Activated naive CD4-positive, alpha-beta T cell treated with anti-CD3 and anti-CD28 coated beads for 36 hours (primary cell): ENCODE measurements at regions not wholly inside any gene's neighbourhood (a gene's known extent, or its start where the extent isn't known, plus 50 kb on each side); places are given as distances from the start of the nearest gene placed in this dataset.
"Not testable (repeated sequence)": the region's sequence is repeated elsewhere in the genome, so short reads cannot be mapped to it uniquely, and the experiment has no call there.

ENCODE experiments used
- CTCF ChIA-PET: fragments of 350-600 bp; sonication (Branson Sonifier 250); formaldehyde crosslinking; loops from one replicate; lab custom pipeline; 2021; ENCODE audit warnings: antibody characterized with exemption; lab: Charles Lee
- DNase-seq: peaks from one replicate; pipeline ENCODE4 v3.0.0-alpha.2; 2020
- H3K27ac Mint-ChIP-seq: one replicate; pipeline ENCODE4 v1.8.0; 2021; ENCODE audit warnings: mild to moderate bottlenecking, mixed read lengths
- H3K27me3 Mint-ChIP-seq: one replicate; pipeline ENCODE4 v1.8.0; 2021; ENCODE audit warnings: low read depth, mixed read lengths
- H3K36me3 Mint-ChIP-seq: one replicate; pipeline ENCODE4 v1.8.0; 2021; ENCODE audit warnings: low read depth, mixed read lengths
- H3K4me1 Mint-ChIP-seq: one replicate; pipeline ENCODE4 v1.8.0; 2021; ENCODE audit warnings: low read depth, mixed read lengths
- H3K4me3 Mint-ChIP-seq: one replicate; pipeline ENCODE4 v1.8.0; 2021; ENCODE audit warnings: mild to moderate bottlenecking, moderate library complexity, mixed read lengths
- H3K9me3 Mint-ChIP-seq: one replicate; pipeline ENCODE4 v1.8.0; 2021; ENCODE audit warnings: mixed read lengths
- intact Hi-C: fragments of 100-400 bp; cut with micrococcal nuclease; formaldehyde crosslinking; loops from one replicate; pipeline ENCODE4 v1.15.1; 2023

GRCh38 chr2:54049365-54049764 is 66.0 kb upstream of the ACYP2 start:
- CTCF ChIA-PET: interaction anchor here (0.7 kb wide), 1 partner anchor 105 kb away, joined by 3 read pairs; no protein-coding TSS in a partner anchor
- Mint-ChIP-seq H3K27ac (no peak overlapping the region), H3K4me3 (no peak overlapping the region), H3K36me3 (peaks cover 19% of the 10 kb centered on the region), H3K9me3 (peaks cover 8% of the 10 kb centered on the region), H3K27me3 (no peaks in the 10 kb centered on the region), H3K4me1 (peaks cover 26% of the 10 kb centered on the region)
- intact Hi-C loops: no loop called here
- DNase-seq: no peak

DNA sequence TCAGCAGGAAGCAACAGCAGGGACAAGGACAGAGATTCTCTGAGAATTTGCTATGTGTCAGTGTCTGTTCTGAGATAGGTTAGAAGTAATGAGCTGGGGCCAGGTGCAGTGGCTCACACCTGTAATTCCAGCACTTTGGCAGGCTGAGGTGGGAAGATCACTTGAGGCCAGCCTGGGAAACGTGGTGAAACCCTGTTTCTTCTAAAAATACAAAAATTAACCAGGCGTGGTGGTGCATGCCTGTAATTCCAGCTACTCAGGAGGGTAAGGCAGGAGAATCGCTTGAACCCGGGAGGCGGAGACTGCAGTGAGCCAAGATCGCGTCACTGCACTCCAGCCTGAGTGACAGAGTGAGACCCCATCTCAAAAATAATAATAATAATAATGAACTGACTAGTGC is 66.5 kb upstream of the ACYP2 start:
- CTCF ChIA-PET: not testable (repeated sequence)

DNA sequence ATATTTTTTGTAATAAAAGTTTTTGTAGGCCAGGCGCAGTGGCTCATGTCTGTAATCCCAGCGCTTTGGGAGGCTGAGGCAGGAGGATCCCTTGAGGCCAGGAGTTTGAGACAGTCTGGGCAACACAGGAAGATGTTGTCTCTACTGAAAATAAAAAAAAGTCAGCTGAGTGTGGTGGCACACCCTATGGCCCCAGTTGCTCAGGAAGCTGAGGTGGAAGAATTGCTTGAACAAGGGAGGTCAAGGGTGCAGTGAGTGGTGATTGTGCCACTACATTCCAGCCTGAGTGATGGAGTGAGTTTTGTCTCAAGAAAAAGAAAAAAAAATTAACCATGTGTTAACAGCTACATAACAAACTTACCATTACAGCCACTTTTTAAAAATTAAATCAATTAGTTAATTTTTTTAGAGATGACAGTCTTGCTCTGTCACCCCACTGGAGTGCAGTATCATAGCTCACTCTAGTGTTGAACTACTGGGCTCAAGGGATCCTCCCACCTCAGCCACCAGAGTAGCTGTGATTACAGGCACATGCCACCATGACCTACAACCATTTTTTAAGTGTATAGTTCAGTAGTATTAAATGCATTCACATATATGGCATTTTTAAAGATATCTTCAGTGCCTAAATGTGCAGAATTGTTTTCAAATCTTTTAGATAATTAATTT is 67.2 kb upstream of the ACYP2 start:
- no peak overlapping the region for H3K27ac Mint-ChIP-seq
- DNase-seq: peak; percentile 26
- peaks cover 5% of the 10 kb centered on the region for H3K9me3 Mint-ChIP-seq
- H3K36me3 Mint-ChIP-seq: peaks cover 14% of the 10 kb centered on the region
- CTCF ChIA-PET: no interaction called here
- H3K27me3 Mint-ChIP-seq: no peaks in the 10 kb centered on the region
- no peak overlapping the region for H3K4me3 Mint-ChIP-seq
- peaks cover 15% of the 10 kb centered on the region for H3K4me1 Mint-ChIP-seq
- intact Hi-C loops: no loop called here

More for the DNA sequence above, 66.5 kb upstream of the ACYP2 start:
- intact Hi-C loops, H3K27me3 Mint-ChIP-seq, DNase-seq, H3K4me3 Mint-ChIP-seq, H3K27ac Mint-ChIP-seq, H3K9me3 Mint-ChIP-seq: not testable (repeated sequence)
- H3K36me3 Mint-ChIP-seq: peaks cover 19% of the 10 kb centered on the region
- peaks cover 22% of the 10 kb centered on the region for H3K4me1 Mint-ChIP-seq

GRCh38 chr2:54047658-54048057 is 67.8 kb upstream of the ACYP2 start:
- DNase-seq: no peak
- Mint-ChIP-seq H3K36me3 (peaks cover 12% of the 10 kb centered on the region), H3K27me3 (no peaks in the 10 kb centered on the region), H3K27ac (no peak overlapping the region), H3K4me3 (no peak overlapping the region), H3K4me1 (peaks cover 14% of the 10 kb centered on the region), H3K9me3 (peaks cover 5% of the 10 kb centered on the region)
- intact Hi-C loops: no loop called here
- CTCF ChIA-PET: no interaction called here

DNA sequence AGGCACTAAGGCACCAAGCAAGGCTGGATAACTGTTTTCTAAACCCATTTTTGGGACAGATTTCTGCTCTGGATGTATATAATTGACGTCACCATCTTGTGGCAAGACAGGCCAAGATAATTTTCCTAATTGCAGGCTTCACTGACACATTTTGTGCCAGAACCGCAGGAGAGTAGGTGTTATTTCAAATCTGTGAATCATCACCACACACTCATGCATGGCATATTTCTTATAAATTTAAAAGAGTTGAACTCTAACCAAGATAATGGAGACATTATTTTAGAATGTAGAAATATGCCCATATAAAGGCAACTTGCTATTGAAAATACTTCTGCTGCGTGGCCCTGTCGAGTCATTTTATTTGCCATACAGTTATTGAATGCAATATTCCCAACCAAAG is 68.3 kb upstream of the ACYP2 start:
- intact Hi-C loops: no loop called here
- no peak for DNase-seq
- Mint-ChIP-seq H3K4me3 (no peak overlapping the region), H3K27ac (no peak overlapping the region), H3K36me3 (peaks cover 12% of the 10 kb centered on the region), H3K27me3 (no peaks in the 10 kb centered on the region), H3K9me3 (peaks cover 5% of the 10 kb centered on the region), H3K4me1 (peaks cover 14% of the 10 kb centered on the region)
- CTCF ChIA-PET: no interaction called here

- Mint-ChIP-seq H3K4me3 (no peak overlapping the region), H3K4me1 (peaks cover 7% of the 10 kb centered on the region), H3K36me3 (peaks cover 6% of the 10 kb centered on the region), H3K27me3 (no peaks in the 10 kb centered on the region), H3K27ac (no peak overlapping the region), H3K9me3 (peaks cover 5% of the 10 kb centered on the region)
- DNase-seq: no peak
- intact Hi-C loops: loop anchor here (5.0 kb wide), 1 partner anchor 256 kb away; the partner anchor contains the start of genes ASB3 and ERLEC1
- CTCF ChIA-PET: no interaction called here
Observed at GRCh38 chr2:54042897-54043620, 72.3 kb upstream of the PSME4 start.

- Mint-ChIP-seq H3K4me1 (peaks cover 5% of the 10 kb centered on the region), H3K36me3 (peaks cover 6% of the 10 kb centered on the region), H3K27ac (no peak overlapping the region), H3K9me3 (peaks cover 5% of the 10 kb centered on the region), H3K27me3 (no peaks in the 10 kb centered on the region), H3K4me3 (no peak overlapping the region)
- intact Hi-C loops: loop anchor here (5.0 kb wide), 1 partner anchor 255 kb away; the partner anchor contains the start of genes ASB3 and ERLEC1
- DNase-seq: no peak
- CTCF ChIA-PET: no interaction called here
Observed at GRCh38 chr2:54042341-54042740, 71.5 kb upstream of the PSME4 start.

- CTCF ChIA-PET: no interaction called here
- Mint-ChIP-seq H3K27ac (no peak overlapping the region), H3K9me3 (peaks cover 5% of the 10 kb centered on the region), H3K27me3 (no peaks in the 10 kb centered on the region), H3K4me3 (no peak overlapping the region), H3K36me3 (peaks cover 6% of the 10 kb centered on the region), H3K4me1 (no peaks in the 10 kb centered on the region)
- DNase-seq: peak; percentile 73
- intact Hi-C loops: loop anchor here (1.0 to 5.0 kb wide), 5 partner anchors 14 to 254 kb away; partner anchors contain the start of genes ASB3 and ERLEC1
Observed at GRCh38 chr2:54041135-54041534, 70.3 kb upstream of the PSME4 start.

- Mint-ChIP-seq H3K4me3 (no peak overlapping the region), H3K4me1 (no peaks in the 10 kb centered on the region), H3K27me3 (no peaks in the 10 kb centered on the region), H3K27ac (no peak overlapping the region), H3K9me3 (peaks cover 5% of the 10 kb centered on the region), H3K36me3 (peaks cover 6% of the 10 kb centered on the region)
- CTCF ChIA-PET: no interaction called here
- intact Hi-C loops: loop anchor here (1.0 to 5.0 kb wide), 5 partner anchors 14 to 253 kb away; partner anchors contain the start of genes ASB3 and ERLEC1
- no peak for DNase-seq
Observed at GRCh38 chr2:54040685-54041084, 69.9 kb upstream of the PSME4 start.

DNA sequence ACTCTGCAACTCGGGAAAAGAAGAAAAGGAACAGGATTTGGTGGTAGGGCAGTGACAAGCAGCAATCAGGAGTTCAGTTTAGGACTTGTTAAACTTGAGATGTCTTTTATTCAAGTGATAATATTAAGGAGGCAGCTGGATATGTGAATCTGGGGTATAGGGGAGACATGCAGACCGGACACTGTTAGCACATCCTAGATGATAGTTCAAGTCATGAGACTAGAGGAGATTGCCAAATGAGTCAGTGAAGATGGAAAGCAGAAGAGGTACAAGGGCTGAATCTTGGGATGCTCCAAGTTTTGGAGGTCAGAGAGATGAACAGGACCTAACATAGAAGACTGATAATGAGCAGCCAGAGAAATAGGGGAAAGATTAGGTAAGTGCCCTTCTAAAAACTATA is 69.5 kb upstream of the PSME4 start:
- no peak overlapping the region for H3K27ac Mint-ChIP-seq
- intact Hi-C loops: loop anchor here (2.0 to 5.0 kb wide), 2 partner anchors 15 to 253 kb away; partner anchors contain the start of genes ASB3 and ERLEC1
- H3K4me1 Mint-ChIP-seq: no peaks in the 10 kb centered on the region
- CTCF ChIA-PET: no interaction called here
- no peak for DNase-seq
- H3K9me3 Mint-ChIP-seq: peaks cover 3% of the 10 kb centered on the region
- no peak overlapping the region for H3K4me3 Mint-ChIP-seq
- peaks cover 3% of the 10 kb centered on the region for H3K36me3 Mint-ChIP-seq
- H3K27me3 Mint-ChIP-seq: no peaks in the 10 kb centered on the region

DNA sequence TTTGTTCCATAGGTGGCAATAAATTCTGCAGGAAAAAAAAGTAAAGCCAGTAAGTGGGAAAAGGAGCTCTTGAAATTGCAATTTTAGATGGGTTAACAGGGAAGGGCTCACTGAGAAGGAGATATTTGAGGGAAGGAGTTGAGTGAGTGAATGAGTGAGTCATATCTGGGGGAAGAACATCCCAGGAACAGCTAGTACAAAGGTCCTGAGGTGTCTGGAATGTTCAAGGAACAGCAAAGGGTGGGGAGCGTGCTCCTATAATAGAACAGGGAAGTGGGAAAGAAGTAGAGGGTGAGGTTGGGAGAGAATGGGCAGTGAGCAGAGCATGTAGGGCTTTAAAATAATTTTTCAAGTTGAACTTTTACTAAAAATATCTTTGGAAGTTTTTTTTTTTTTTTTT is 68.0 kb upstream of the PSME4 start:
- H3K9me3 Mint-ChIP-seq: no peaks in the 10 kb centered on the region
- no peak for DNase-seq
- H3K4me3 Mint-ChIP-seq: no peak overlapping the region
- no peaks in the 10 kb centered on the region for H3K27me3 Mint-ChIP-seq
- intact Hi-C loops: no loop called here
- H3K4me1 Mint-ChIP-seq: no peaks in the 10 kb centered on the region
- H3K36me3 Mint-ChIP-seq: no peaks in the 10 kb centered on the region
- H3K27ac Mint-ChIP-seq: no peak overlapping the region
- CTCF ChIA-PET: no interaction called here

GRCh38 chr2:54031288-54031687 is 60.5 kb upstream of the PSME4 start:
- H3K4me3 Mint-ChIP-seq, H3K4me1 Mint-ChIP-seq, intact Hi-C loops, H3K27me3 Mint-ChIP-seq, CTCF ChIA-PET, H3K9me3 Mint-ChIP-seq, DNase-seq, H3K27ac Mint-ChIP-seq, H3K36me3 Mint-ChIP-seq: not testable (repeated sequence)

GRCh38 chr2:54030806-54031205 is 60.0 kb upstream of the PSME4 start:
- no peak overlapping the region for H3K27ac Mint-ChIP-seq
- H3K9me3 Mint-ChIP-seq: no peaks in the 10 kb centered on the region
- H3K4me3 Mint-ChIP-seq: no peak overlapping the region
- intact Hi-C loops: no loop called here
- no peak for DNase-seq
- no peaks in the 10 kb centered on the region for H3K27me3 Mint-ChIP-seq
- H3K4me1 Mint-ChIP-seq: no peaks in the 10 kb centered on the region
- CTCF ChIA-PET: no interaction called here
- H3K36me3 Mint-ChIP-seq: peaks cover 1% of the 10 kb centered on the region
